ENCODE measurements at regions not wholly inside any gene's neighbourhood (a gene's known extent, or its start where the extent isn't known, plus 50 kb on each side); places are given as distances from the start of the nearest gene placed in this dataset.

GRCh38 chr12:118611295-118611694, 234.9 kb downstream of the SUDS3 start:
- TF ChIP-seq CTCF (IDR thresholded peaks at IDR 0.05), result no peak
- TF ChIP-seq POLR2A (IDR thresholded peaks at IDR 0.05), result no peak
